Activated naive CD4-positive, alpha-beta T cell treated with anti-CD3 and anti-CD28 coated beads, Interleukin-2, amount 50 U/mL, for 24 hours (primary cell): ENCODE measurements at regions not wholly inside any gene's neighbourhood (a gene's known extent, or its start where the extent isn't known, plus 50 kb on each side); places are given as distances from the start of the nearest gene placed in this dataset.

Experiments
- H3K27ac Mint-ChIP-seq: one replicate; pipeline ENCODE4 v1.8.0; 2021; ENCODE audit warnings: mild to moderate bottlenecking, mixed read lengths
- H3K27me3 Mint-ChIP-seq: one replicate; pipeline ENCODE4 v1.8.0; 2021; ENCODE audit warnings: mixed read lengths
- H3K36me3 Mint-ChIP-seq: one replicate; pipeline ENCODE4 v1.8.0; 2021; ENCODE audit warnings: mixed read lengths
- H3K4me1 Mint-ChIP-seq: one replicate; pipeline ENCODE4 v1.8.0; 2021; ENCODE audit warnings: mixed read lengths
- H3K4me3 Mint-ChIP-seq: one replicate; pipeline ENCODE4 v1.8.0; 2021; ENCODE audit warnings: mild to moderate bottlenecking, mixed read lengths
- H3K9me3 Mint-ChIP-seq: one replicate; pipeline ENCODE4 v1.8.0; 2021; ENCODE audit warnings: mixed read lengths

GRCh38 chr9:118128313-118128712 lies 424.1 kb downstream of the TLR4 start:
- peaks cover 23% of the 10 kb centered on the region for H3K9me3 Mint-ChIP-seq
- H3K4me1 Mint-ChIP-seq: no peaks in the 10 kb centered on the region
- H3K27ac Mint-ChIP-seq: no peak overlapping the region
- no peaks in the 10 kb centered on the region for H3K27me3 Mint-ChIP-seq
- no peak overlapping the region for H3K4me3 Mint-ChIP-seq
- H3K36me3 Mint-ChIP-seq: no peaks in the 10 kb centered on the region

- H3K36me3 Mint-ChIP-seq: no peaks in the 10 kb centered on the region
- H3K27me3 Mint-ChIP-seq: no peaks in the 10 kb centered on the region
- no peak overlapping the region for H3K27ac Mint-ChIP-seq
- H3K4me3 Mint-ChIP-seq: no peak overlapping the region
- H3K4me1 Mint-ChIP-seq: no peaks in the 10 kb centered on the region
- peaks cover 27% of the 10 kb centered on the region for H3K9me3 Mint-ChIP-seq
Observed at GRCh38 chr9:118129541-118129940, 425.3 kb downstream of the TLR4 start.

- Mint-ChIP-seq H3K4me1 (no peaks in the 10 kb centered on the region), H3K27ac (no peak overlapping the region), H3K4me3 (no peak overlapping the region), H3K27me3 (peaks cover 1% of the 10 kb centered on the region), H3K9me3 (no peaks in the 10 kb centered on the region), H3K36me3 (no peaks in the 10 kb centered on the region)
Observed at GRCh38 chr9:118148990-118149389, 444.8 kb downstream of the TLR4 start.

GRCh38 chr9:118156846-118157245 lies 452.6 kb downstream of the TLR4 start:
- Mint-ChIP-seq H3K9me3 (no peaks in the 10 kb centered on the region), H3K27me3 (peaks cover 1% of the 10 kb centered on the region), H3K4me1 (no peaks in the 10 kb centered on the region), H3K27ac (no peak overlapping the region), H3K36me3 (no peaks in the 10 kb centered on the region), H3K4me3 (no peak overlapping the region)

GRCh38 chr9:118162716-118163115 lies 458.5 kb downstream of the TLR4 start:
- no peak overlapping the region for H3K27ac Mint-ChIP-seq
- no peaks in the 10 kb centered on the region for H3K36me3 Mint-ChIP-seq
- no peaks in the 10 kb centered on the region for H3K4me1 Mint-ChIP-seq
- no peaks in the 10 kb centered on the region for H3K27me3 Mint-ChIP-seq
- H3K9me3 Mint-ChIP-seq: peaks cover 6% of the 10 kb centered on the region
- H3K4me3 Mint-ChIP-seq: no peak overlapping the region

GRCh38 chr9:118163751-118164150 lies 459.5 kb downstream of the TLR4 start:
- Mint-ChIP-seq H3K9me3 (peaks cover 6% of the 10 kb centered on the region), H3K4me3 (no peak overlapping the region), H3K27ac (no peak overlapping the region), H3K36me3 (no peaks in the 10 kb centered on the region), H3K27me3 (no peaks in the 10 kb centered on the region), H3K4me1 (no peaks in the 10 kb centered on the region)

- Mint-ChIP-seq H3K27ac (no peak overlapping the region), H3K4me3 (no peak overlapping the region), H3K36me3 (no peaks in the 10 kb centered on the region), H3K27me3 (no peaks in the 10 kb centered on the region), H3K9me3 (peaks cover 6% of the 10 kb centered on the region), H3K4me1 (no peaks in the 10 kb centered on the region)
Observed at GRCh38 chr9:118165451-118165850, 461.2 kb downstream of the TLR4 start.

GRCh38 chr9:118170032-118170955 lies 466.1 kb downstream of the TLR4 start:
- Mint-ChIP-seq H3K4me3 (no peak overlapping the region), H3K27ac (no peak overlapping the region)

GRCh38 chr9:118177241-118177640 lies 473.0 kb downstream of the TLR4 start:
- H3K27me3 Mint-ChIP-seq: no peaks in the 10 kb centered on the region
- no peaks in the 10 kb centered on the region for H3K4me1 Mint-ChIP-seq
- H3K9me3 Mint-ChIP-seq: peaks cover 10% of the 10 kb centered on the region
- no peak overlapping the region for H3K27ac Mint-ChIP-seq
- H3K4me3 Mint-ChIP-seq: no peak overlapping the region
- no peaks in the 10 kb centered on the region for H3K36me3 Mint-ChIP-seq

More at GRCh38 chr9:118170032-118170955, 466.1 kb downstream of the TLR4 start:
- Mint-ChIP-seq H3K36me3 (no peaks in the 10 kb centered on the region), H3K4me1 (no peaks in the 10 kb centered on the region), H3K9me3 (no peaks in the 10 kb centered on the region), H3K27me3 (no peaks in the 10 kb centered on the region)

GRCh38 chr9:118183576-118183975 lies 479.4 kb downstream of the TLR4 start:
- peaks cover 10% of the 10 kb centered on the region for H3K9me3 Mint-ChIP-seq
- no peaks in the 10 kb centered on the region for H3K36me3 Mint-ChIP-seq
- no peak overlapping the region for H3K4me3 Mint-ChIP-seq
- H3K4me1 Mint-ChIP-seq: no peaks in the 10 kb centered on the region
- no peaks in the 10 kb centered on the region for H3K27me3 Mint-ChIP-seq
- H3K27ac Mint-ChIP-seq: no peak overlapping the region

GRCh38 chr9:118187408-118187807 lies 483.2 kb downstream of the TLR4 start:
- Mint-ChIP-seq H3K36me3 (no peaks in the 10 kb centered on the region), H3K4me3 (no peak overlapping the region), H3K4me1 (no peaks in the 10 kb centered on the region), H3K27ac (no peak overlapping the region), H3K9me3 (no peaks in the 10 kb centered on the region), H3K27me3 (peaks cover 2% of the 10 kb centered on the region)

GRCh38 chr9:118189615-118190014 lies 485.4 kb downstream of the TLR4 start:
- Mint-ChIP-seq H3K27ac (no peak overlapping the region), H3K4me1 (no peaks in the 10 kb centered on the region), H3K27me3 (peaks cover 2% of the 10 kb centered on the region), H3K4me3 (no peak overlapping the region), H3K9me3 (no peaks in the 10 kb centered on the region), H3K36me3 (no peaks in the 10 kb centered on the region)

- H3K36me3 Mint-ChIP-seq: no peaks in the 10 kb centered on the region
- no peaks in the 10 kb centered on the region for H3K4me1 Mint-ChIP-seq
- peaks cover 2% of the 10 kb centered on the region for H3K27me3 Mint-ChIP-seq
- H3K9me3 Mint-ChIP-seq: peaks cover 15% of the 10 kb centered on the region
- no peak overlapping the region for H3K4me3 Mint-ChIP-seq
- H3K27ac Mint-ChIP-seq: no peak overlapping the region
Observed at GRCh38 chr9:118192807-118193206, 488.6 kb downstream of the TLR4 start.

- Mint-ChIP-seq H3K27me3 (peaks cover 4% of the 10 kb centered on the region), H3K4me1 (no peaks in the 10 kb centered on the region), H3K27ac (no peak overlapping the region), H3K36me3 (no peaks in the 10 kb centered on the region), H3K4me3 (no peak overlapping the region), H3K9me3 (peaks cover 5% of the 10 kb centered on the region)
Observed at GRCh38 chr9:118209343-118209742, 505.1 kb downstream of the TLR4 start.

- Mint-ChIP-seq H3K27me3 (peaks cover 3% of the 10 kb centered on the region), H3K4me3 (no peak overlapping the region), H3K36me3 (no peaks in the 10 kb centered on the region), H3K9me3 (no peaks in the 10 kb centered on the region), H3K4me1 (no peaks in the 10 kb centered on the region), H3K27ac (no peak overlapping the region)
Observed at GRCh38 chr9:118215549-118215948, 511.3 kb downstream of the TLR4 start.

GRCh38 chr9:118222375-118222774 lies 518.2 kb downstream of the TLR4 start:
- H3K4me3 Mint-ChIP-seq: no peak overlapping the region
- H3K27me3 Mint-ChIP-seq: peaks cover 2% of the 10 kb centered on the region
- no peaks in the 10 kb centered on the region for H3K36me3 Mint-ChIP-seq
- no peaks in the 10 kb centered on the region for H3K9me3 Mint-ChIP-seq
- no peaks in the 10 kb centered on the region for H3K4me1 Mint-ChIP-seq
- no peak overlapping the region for H3K27ac Mint-ChIP-seq

- Mint-ChIP-seq H3K27ac (no peak overlapping the region), H3K36me3 (no peaks in the 10 kb centered on the region), H3K4me1 (no peaks in the 10 kb centered on the region)
Observed at GRCh38 chr9:118223111-118223510, 518.9 kb downstream of the TLR4 start.

More at GRCh38 chr9:118223111-118223510, 518.9 kb downstream of the TLR4 start:
- H3K4me3 Mint-ChIP-seq: no peak overlapping the region
- H3K9me3 Mint-ChIP-seq: no peaks in the 10 kb centered on the region
- peaks cover 2% of the 10 kb centered on the region for H3K27me3 Mint-ChIP-seq
